PC-3 (cell line): ENCODE measurements at regions not wholly inside any gene's neighbourhood (a gene's known extent, or its start where the extent isn't known, plus 50 kb on each side); places are given as distances from the start of the nearest gene placed in this dataset.

Experiments used
- EZH2 ChIP-seq: fragments of 300-600 bp; sonication (generic); IDR thresholded peaks from one replicate; pipeline ENCODE4 v1.6.1; 2017; ENCODE audit warnings: antibody characterized with exemption, mild to moderate bottlenecking, low read length; ENCODE audit not compliant: unreplicated experiment
- TF ChIP-seq, protein P1 (sequence below): fragments of 300-600 bp; sonication (generic); conservative IDR thresholded peaks from 2 replicates; pipeline ENCODE4 v1.5.1; 2017; ENCODE audit warnings: antibody characterized with exemption, low read depth, mild to moderate bottlenecking, low read length

DNA sequence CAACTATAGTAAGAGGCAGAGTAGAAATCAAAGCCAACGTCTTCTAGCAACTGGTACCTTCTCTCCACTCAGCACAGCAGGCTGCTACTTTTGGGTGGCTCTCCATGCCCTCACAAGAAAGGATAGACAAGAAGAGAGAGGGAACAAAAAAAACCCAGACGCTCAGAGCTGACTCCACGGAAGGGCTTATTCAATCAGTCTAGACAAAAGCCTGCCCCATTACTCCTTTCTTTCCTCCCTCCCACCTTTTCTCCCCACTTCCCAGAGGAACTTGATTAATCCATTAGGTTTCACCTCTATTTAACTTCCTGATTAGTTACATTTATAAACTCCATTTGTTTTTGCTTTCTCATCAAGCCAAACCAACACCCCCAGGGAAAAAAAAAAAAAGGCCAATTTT lies 71.1 kb upstream of the CCDC60 start:
- TF ChIP-seq, protein P1, sequence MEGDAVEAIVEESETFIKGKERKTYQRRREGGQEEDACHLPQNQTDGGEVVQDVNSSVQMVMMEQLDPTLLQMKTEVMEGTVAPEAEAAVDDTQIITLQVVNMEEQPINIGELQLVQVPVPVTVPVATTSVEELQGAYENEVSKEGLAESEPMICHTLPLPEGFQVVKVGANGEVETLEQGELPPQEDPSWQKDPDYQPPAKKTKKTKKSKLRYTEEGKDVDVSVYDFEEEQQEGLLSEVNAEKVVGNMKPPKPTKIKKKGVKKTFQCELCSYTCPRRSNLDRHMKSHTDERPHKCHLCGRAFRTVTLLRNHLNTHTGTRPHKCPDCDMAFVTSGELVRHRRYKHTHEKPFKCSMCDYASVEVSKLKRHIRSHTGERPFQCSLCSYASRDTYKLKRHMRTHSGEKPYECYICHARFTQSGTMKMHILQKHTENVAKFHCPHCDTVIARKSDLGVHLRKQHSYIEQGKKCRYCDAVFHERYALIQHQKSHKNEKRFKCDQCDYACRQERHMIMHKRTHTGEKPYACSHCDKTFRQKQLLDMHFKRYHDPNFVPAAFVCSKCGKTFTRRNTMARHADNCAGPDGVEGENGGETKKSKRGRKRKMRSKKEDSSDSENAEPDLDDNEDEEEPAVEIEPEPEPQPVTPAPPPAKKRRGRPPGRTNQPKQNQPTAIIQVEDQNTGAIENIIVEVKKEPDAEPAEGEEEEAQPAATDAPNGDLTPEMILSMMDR: no peak
- TF ChIP-seq EZH2: no peak
